DOHH2 (cell line): ENCODE measurements at regions not wholly inside any gene's neighbourhood (a gene's known extent, or its start where the extent isn't known, plus 50 kb on each side); places are given as distances from the start of the nearest gene placed in this dataset.

Source experiments
- CTCF ChIP-seq: fragments of 200-600 bp; sonication (generic); IDR thresholded peaks from one replicate; pipeline ENCODE4 v1.5.1; 2014; ENCODE audit warnings: antibody characterized with exemption, mild to moderate bottlenecking, low read depth, low read length; ENCODE audit not compliant: poor library complexity, severe bottlenecking
- EZH2phosphoT487 ChIP-seq: fragments of 200-600 bp; sonication (generic); IDR thresholded peaks from 2 replicates; pipeline ENCODE4 v1.6.1; 2017; ENCODE audit warnings: borderline replicate concordance, mild to moderate bottlenecking, antibody characterized with exemption, low read length, moderate library complexity, mixed read lengths

- no peak for TF ChIP-seq CTCF
- TF ChIP-seq EZH2phosphoT487, result no peak
Measured at GRCh38 chr12:81944886-81945285, 185.7 kb upstream of the PPFIA2 start.
